ENCODE measurements at regions not wholly inside any gene's neighbourhood (a gene's known extent, or its start where the extent isn't known, plus 50 kb on each side); places are given as distances from the start of the nearest gene placed in this dataset.
"Not testable (repeated sequence)": the region's sequence is repeated elsewhere in the genome, so short reads cannot be mapped to it uniquely, and the experiment has no call there.

- TF ChIP-seq POLR2A (IDR thresholded peaks at IDR 0.05); EP300 (IDR thresholded peaks at IDR 0.05; ENCODE audit: low read depth); CTCF (IDR thresholded peaks at IDR 0.05); POLR2AphosphoS5 (IDR thresholded peaks at IDR 0.05): not testable (repeated sequence)
Observed at GRCh38 chr6:81584156-81584555, 168.3 kb downstream of the TENT5A start.

All from transverse colon (tissue), 4 donors.